ENCODE measurements at regions not wholly inside any gene's neighbourhood (a gene's known extent, or its start where the extent isn't known, plus 50 kb on each side); places are given as distances from the start of the nearest gene placed in this dataset.

- TF ChIP-seq ESRRG (CRISPR knock-in tag; IDR thresholded peaks at IDR 0.05) (no peak), ZNF8 (CRISPR knock-in tag; IDR thresholded peaks at IDR 0.05) (no peak), PATZ1 (CRISPR knock-in tag; IDR thresholded peaks at IDR 0.05; ENCODE audit: borderline replicate concordance) (no peak), RARB (CRISPR knock-in tag; IDR thresholded peaks at IDR 0.05) (no peak), CREB5 (CRISPR knock-in tag; IDR thresholded peaks at IDR 0.05; ENCODE audit: low read depth) (no peak), ZFP30 (CRISPR knock-in tag; IDR thresholded peaks at IDR 0.05) (no peak), BACH2 (CRISPR knock-in tag; IDR thresholded peaks at IDR 0.05; ENCODE audit: borderline replicate concordance) (no peak), TOX (CRISPR knock-in tag; IDR thresholded peaks at IDR 0.05; ENCODE audit: borderline replicate concordance) (no peak), ZNF565 (CRISPR knock-in tag; conservative IDR thresholded peaks at IDR 0.05; ENCODE audit: low read depth) (no peak), SNAI2 (CRISPR knock-in tag; IDR thresholded peaks at IDR 0.05) (no peak), ZFP3 (CRISPR knock-in tag; IDR thresholded peaks at IDR 0.05) (no peak)
These were observed 1800.8 kb upstream of the PCDH10 start for GRCh38 chr4:131348263-131348662.
